Mucosa of rectum (tissue), 2 donors: ENCODE measurements at regions not wholly inside any gene's neighbourhood (a gene's known extent, or its start where the extent isn't known, plus 50 kb on each side); places are given as distances from the start of the nearest gene placed in this dataset.

ENCODE experiments used
- H3K27ac ChIP-seq, 2 donors: one replicate each; pipeline ENCODE4 v1.7.0; 2013; ENCODE audit warnings: inconsistent platforms in 2 of 2, low read depth in 2 of 2, low read length in 2 of 2
- H3K27me3 ChIP-seq, 2 donors: one replicate each; pipeline ENCODE4 v1.7.0; 2013; ENCODE audit warnings: low read length in 2 of 2; ENCODE audit not compliant: control insufficient read depth in 2 of 2, insufficient read depth in 2 of 2
- H3K36me3 ChIP-seq, 2 donors: one replicate each; pipeline ENCODE4 v1.7.0; 2013; ENCODE audit warnings: low read length in 2 of 2; ENCODE audit not compliant: control insufficient read depth in 2 of 2, insufficient read depth in 2 of 2
- H3K4me1 ChIP-seq, 2 donors: one replicate each; pipeline ENCODE4 v1.7.0; 2013; ENCODE audit warnings: low read length in 2 of 2, mild to moderate bottlenecking in 1 of 2; ENCODE audit not compliant: control insufficient read depth in 2 of 2, insufficient read depth in 2 of 2
- H3K4me3 ChIP-seq, 2 donors: one replicate each; pipeline ENCODE4 v1.7.0; 2013; ENCODE audit warnings: low read length in 2 of 2
- H3K9ac ChIP-seq, 2 donors: one replicate each; pipeline ENCODE4 v1.7.0; 2013; ENCODE audit warnings: low read length in 2 of 2, low read depth in 1 of 2, mild to moderate bottlenecking in 1 of 2
- H3K9me3 ChIP-seq, 2 donors: one replicate each; pipeline ENCODE4 v1.7.0; 2013; ENCODE audit warnings: low read length in 2 of 2; ENCODE audit not compliant: control insufficient read depth in 2 of 2
- donor health status: healthy.
- donor health status: Normal muscosa, but diverticular disease.

- Histone ChIP-seq H3K9me3 (no peaks in the 10 kb centered on the region), H3K27ac (no peak overlapping the region), H3K36me3 (no peaks in the 10 kb centered on the region)
These were observed 257.7 kb downstream of the LOXHD1 start for GRCh38 chr18:46399303-46399702.

GRCh38 chr18:46400449-46400848, 256.6 kb downstream of the LOXHD1 start:
- Histone ChIP-seq H3K36me3 (no peaks in the 10 kb centered on the region), H3K4me1 (no peaks in the 10 kb centered on the region), H3K27me3 (no peaks in the 10 kb centered on the region), H3K9ac (no peak overlapping the region), H3K4me3 (no peak overlapping the region), H3K27ac (no peak overlapping the region), H3K9me3 (no peaks in the 10 kb centered on the region)

More at GRCh38 chr18:46399303-46399702, 257.7 kb downstream of the LOXHD1 start:
- H3K4me1 ChIP-seq = peaks cover 0 to 3% of the 10 kb centered on the region in 2 donors
- H3K27me3 ChIP-seq = no peaks in the 10 kb centered on the region
- no peak overlapping the region for H3K9ac ChIP-seq
- no peak overlapping the region for H3K4me3 ChIP-seq

GRCh38 chr18:46401486-46402070, 255.4 kb downstream of the LOXHD1 start:
- Histone ChIP-seq H3K27ac (no peak overlapping the region), H3K4me1 (no peaks in the 10 kb centered on the region), H3K9ac (no peak overlapping the region), H3K36me3 (no peaks in the 10 kb centered on the region), H3K4me3 (no peak overlapping the region), H3K27me3 (no peaks in the 10 kb centered on the region), H3K9me3 (no peaks in the 10 kb centered on the region)

GRCh38 chr18:46402396-46402795, 254.6 kb downstream of the LOXHD1 start:
- Histone ChIP-seq H3K4me1 (no peaks in the 10 kb centered on the region), H3K36me3 (no peaks in the 10 kb centered on the region), H3K4me3 (no peak overlapping the region), H3K9me3 (no peaks in the 10 kb centered on the region), H3K9ac (no peak overlapping the region), H3K27ac (no peak overlapping the region), H3K27me3 (no peaks in the 10 kb centered on the region)

GRCh38 chr18:46402945-46403344, 254.1 kb downstream of the LOXHD1 start:
- Histone ChIP-seq H3K4me3 (no peak overlapping the region), H3K36me3 (no peaks in the 10 kb centered on the region), H3K9me3 (no peaks in the 10 kb centered on the region), H3K27me3 (no peaks in the 10 kb centered on the region), H3K9ac (no peak overlapping the region), H3K27ac (no peak overlapping the region), H3K4me1 (no peaks in the 10 kb centered on the region)

GRCh38 chr18:46405832-46406538, 251.0 kb downstream of the LOXHD1 start:
- Histone ChIP-seq H3K36me3 (no peaks in the 10 kb centered on the region), H3K4me3 (no peak overlapping the region), H3K9me3 (no peaks in the 10 kb centered on the region), H3K9ac (no peak overlapping the region), H3K27ac (no peak overlapping the region), H3K4me1 (no peaks in the 10 kb centered on the region), H3K27me3 (no peaks in the 10 kb centered on the region)

GRCh38 chr18:46406539-46406932, 250.5 kb downstream of the LOXHD1 start:
- Histone ChIP-seq H3K9me3 (no peaks in the 10 kb centered on the region), H3K4me1 (no peaks in the 10 kb centered on the region), H3K9ac (no peak overlapping the region), H3K27me3 (no peaks in the 10 kb centered on the region), H3K27ac (no peak overlapping the region), H3K4me3 (no peak overlapping the region), H3K36me3 (no peaks in the 10 kb centered on the region)

- Histone ChIP-seq H3K36me3 (no peaks in the 10 kb centered on the region), H3K9ac (no peak overlapping the region), H3K27ac (no peak overlapping the region), H3K4me1 (no peaks in the 10 kb centered on the region), H3K4me3 (no peak overlapping the region), H3K27me3 (no peaks in the 10 kb centered on the region), H3K9me3 (no peaks in the 10 kb centered on the region)
These were observed 249.4 kb downstream of the LOXHD1 start for GRCh38 chr18:46407486-46408166.

GRCh38 chr18:46408334-46408987, 248.6 kb downstream of the LOXHD1 start:
- H3K27me3 ChIP-seq = no peaks in the 10 kb centered on the region
- no peaks in the 10 kb centered on the region for H3K9me3 ChIP-seq
- H3K9ac ChIP-seq = no peak overlapping the region
- H3K4me3 ChIP-seq = no peak overlapping the region
- H3K4me1 ChIP-seq = no peaks in the 10 kb centered on the region
- H3K27ac ChIP-seq = no peak overlapping the region
- no peaks in the 10 kb centered on the region for H3K36me3 ChIP-seq
